ENCODE measurements at regions not wholly inside any gene's neighbourhood (a gene's known extent, or its start where the extent isn't known, plus 50 kb on each side); places are given as distances from the start of the nearest gene placed in this dataset.

- H3K4me3 ChIP-seq (ENCODE audit: low read depth in 1 of 5, low read length in 5 of 5): no peak overlapping the region
- no peak overlapping the region for H3K27ac ChIP-seq (ENCODE audit: low read depth, low read length)
- no peaks in the 10 kb centered on the region for H3K36me3 ChIP-seq (ENCODE audit: control insufficient read depth in 5 of 5, insufficient read depth in 5 of 5, low read length in 5 of 5)
- H3K9me3 ChIP-seq (ENCODE audit: control insufficient read depth in 5 of 5, low read length in 5 of 5): peaks cover 0 to 6% (median 0%) of the 10 kb centered on the region in 5 donors
- H3K27me3 ChIP-seq (ENCODE audit: control insufficient read depth in 5 of 5, insufficient read depth in 4 of 5, low read length in 5 of 5): no peaks in the 10 kb centered on the region
- no peak overlapping the region for H3K9ac ChIP-seq (ENCODE audit: low read length in 5 of 5)
- peaks cover 2 to 8% (median 3%) of the 10 kb centered on the region in 5 donors for H3K4me1 ChIP-seq (ENCODE audit: control insufficient read depth in 5 of 5, insufficient read depth in 5 of 5, low read length in 5 of 5)
Observed at GRCh38 chr2:120625865-120626560, 109.7 kb upstream of the GLI2 start.

GRCh38 chr2:120626566-120626965, 109.1 kb upstream of the GLI2 start:
- no peak overlapping the region for H3K27ac ChIP-seq (ENCODE audit: low read depth, low read length)
- H3K36me3 ChIP-seq (ENCODE audit: control insufficient read depth in 5 of 5, insufficient read depth in 5 of 5, low read length in 5 of 5): no peaks in the 10 kb centered on the region
- no peaks in the 10 kb centered on the region for H3K27me3 ChIP-seq (ENCODE audit: control insufficient read depth in 5 of 5, insufficient read depth in 4 of 5, low read length in 5 of 5)
- no peak overlapping the region for H3K9ac ChIP-seq (ENCODE audit: low read length in 5 of 5)
- H3K9me3 ChIP-seq (ENCODE audit: control insufficient read depth in 5 of 5, low read length in 5 of 5): peaks cover 0 to 6% (median 0%) of the 10 kb centered on the region in 5 donors
- peaks cover 2 to 11% (median 5%) of the 10 kb centered on the region in 5 donors for H3K4me1 ChIP-seq (ENCODE audit: control insufficient read depth in 5 of 5, insufficient read depth in 5 of 5, low read length in 5 of 5)
- no peak overlapping the region for H3K4me3 ChIP-seq (ENCODE audit: low read depth in 1 of 5, low read length in 5 of 5)

- no peaks in the 10 kb centered on the region for H3K27me3 ChIP-seq (ENCODE audit: control insufficient read depth in 5 of 5, insufficient read depth in 4 of 5, low read length in 5 of 5)
Observed at GRCh38 chr2:120628248-120628647, 107.4 kb upstream of the GLI2 start.

GRCh38 chr2:120629241-120629895, 106.3 kb upstream of the GLI2 start:
- H3K27me3 ChIP-seq (ENCODE audit: control insufficient read depth in 5 of 5, insufficient read depth in 4 of 5, low read length in 5 of 5): no peaks in the 10 kb centered on the region
- H3K4me1 ChIP-seq (ENCODE audit: control insufficient read depth in 5 of 5, insufficient read depth in 5 of 5, low read length in 5 of 5): peaks cover 2 to 16% (median 5%) of the 10 kb centered on the region in 5 donors
- no peak overlapping the region for H3K27ac ChIP-seq (ENCODE audit: low read depth, low read length)
- H3K9ac ChIP-seq (ENCODE audit: low read length in 5 of 5): no peak overlapping the region
- H3K36me3 ChIP-seq (ENCODE audit: control insufficient read depth in 5 of 5, insufficient read depth in 5 of 5, low read length in 5 of 5): no peaks in the 10 kb centered on the region
- H3K4me3 ChIP-seq (ENCODE audit: low read depth in 1 of 5, low read length in 5 of 5): no peak overlapping the region
- peaks cover 0 to 3% (median 0%) of the 10 kb centered on the region in 5 donors for H3K9me3 ChIP-seq (ENCODE audit: control insufficient read depth in 5 of 5, low read length in 5 of 5)

More at GRCh38 chr2:120628248-120628647, 107.4 kb upstream of the GLI2 start:
- Histone ChIP-seq H3K9ac (ENCODE audit: low read length in 5 of 5) (no peak overlapping the region), H3K4me1 (ENCODE audit: control insufficient read depth in 5 of 5, insufficient read depth in 5 of 5, low read length in 5 of 5) (peaks cover 2 to 13% (median 5%) of the 10 kb centered on the region in 5 donors), H3K27ac (ENCODE audit: low read depth, low read length) (no peak overlapping the region), H3K4me3 (ENCODE audit: low read depth in 1 of 5, low read length in 5 of 5) (no peak overlapping the region), H3K36me3 (ENCODE audit: control insufficient read depth in 5 of 5, insufficient read depth in 5 of 5, low read length in 5 of 5) (no peaks in the 10 kb centered on the region), H3K9me3 (ENCODE audit: control insufficient read depth in 5 of 5, low read length in 5 of 5) (peaks cover 0 to 3% (median 0%) of the 10 kb centered on the region in 5 donors)

- H3K27ac ChIP-seq (ENCODE audit: low read depth, low read length): no peak overlapping the region
- no peak overlapping the region for H3K9ac ChIP-seq (ENCODE audit: low read length in 5 of 5)
- no peaks in the 10 kb centered on the region for H3K36me3 ChIP-seq (ENCODE audit: control insufficient read depth in 5 of 5, insufficient read depth in 5 of 5, low read length in 5 of 5)
- peaks cover 0 to 3% (median 0%) of the 10 kb centered on the region in 5 donors for H3K9me3 ChIP-seq (ENCODE audit: control insufficient read depth in 5 of 5, low read length in 5 of 5)
- H3K4me3 ChIP-seq (ENCODE audit: low read depth in 1 of 5, low read length in 5 of 5): no peak overlapping the region
- H3K4me1 ChIP-seq (ENCODE audit: control insufficient read depth in 5 of 5, insufficient read depth in 5 of 5, low read length in 5 of 5): peaks cover 2 to 16% (median 5%) of the 10 kb centered on the region in 5 donors
- H3K27me3 ChIP-seq (ENCODE audit: control insufficient read depth in 5 of 5, insufficient read depth in 4 of 5, low read length in 5 of 5): no peaks in the 10 kb centered on the region
Observed at GRCh38 chr2:120630031-120630701, 105.5 kb upstream of the GLI2 start.

GRCh38 chr2:120631236-120631635, 104.4 kb upstream of the GLI2 start:
- Histone ChIP-seq H3K27me3 (ENCODE audit: control insufficient read depth in 5 of 5, insufficient read depth in 4 of 5, low read length in 5 of 5) (no peaks in the 10 kb centered on the region), H3K9ac (ENCODE audit: low read length in 5 of 5) (no peak overlapping the region), H3K36me3 (ENCODE audit: control insufficient read depth in 5 of 5, insufficient read depth in 5 of 5, low read length in 5 of 5) (no peaks in the 10 kb centered on the region), H3K4me3 (ENCODE audit: low read depth in 1 of 5, low read length in 5 of 5) (no peak overlapping the region), H3K27ac (ENCODE audit: low read depth, low read length) (no peak overlapping the region), H3K4me1 (ENCODE audit: control insufficient read depth in 5 of 5, insufficient read depth in 5 of 5, low read length in 5 of 5) (peaks cover 2 to 16% (median 5%) of the 10 kb centered on the region in 5 donors), H3K9me3 (ENCODE audit: control insufficient read depth in 5 of 5, low read length in 5 of 5) (peaks cover 0 to 3% (median 0%) of the 10 kb centered on the region in 5 donors)

GRCh38 chr2:120631724-120632123, 103.9 kb upstream of the GLI2 start:
- no peaks in the 10 kb centered on the region for H3K27me3 ChIP-seq (ENCODE audit: control insufficient read depth in 5 of 5, insufficient read depth in 4 of 5, low read length in 5 of 5)
- H3K4me1 ChIP-seq (ENCODE audit: control insufficient read depth in 5 of 5, insufficient read depth in 5 of 5, low read length in 5 of 5): peaks cover 2 to 16% (median 5%) of the 10 kb centered on the region in 5 donors
- peaks cover 0 to 3% (median 0%) of the 10 kb centered on the region in 5 donors for H3K9me3 ChIP-seq (ENCODE audit: control insufficient read depth in 5 of 5, low read length in 5 of 5)
- H3K9ac ChIP-seq (ENCODE audit: low read length in 5 of 5): no peak overlapping the region
- no peak overlapping the region for H3K27ac ChIP-seq (ENCODE audit: low read depth, low read length)
- H3K4me3 ChIP-seq (ENCODE audit: low read depth in 1 of 5, low read length in 5 of 5): no peak overlapping the region
- no peaks in the 10 kb centered on the region for H3K36me3 ChIP-seq (ENCODE audit: control insufficient read depth in 5 of 5, insufficient read depth in 5 of 5, low read length in 5 of 5)

- no peak overlapping the region for H3K9ac ChIP-seq (ENCODE audit: low read length in 5 of 5)
- no peaks in the 10 kb centered on the region for H3K27me3 ChIP-seq (ENCODE audit: control insufficient read depth in 5 of 5, insufficient read depth in 4 of 5, low read length in 5 of 5)
Observed at GRCh38 chr2:120632796-120633646, 102.6 kb upstream of the GLI2 start.

GRCh38 chr2:120634533-120634932, 101.1 kb upstream of the GLI2 start:
- Histone ChIP-seq H3K27ac (ENCODE audit: low read depth, low read length) (no peak overlapping the region), H3K9ac (ENCODE audit: low read length in 5 of 5) (no peak overlapping the region), H3K4me1 (ENCODE audit: control insufficient read depth in 5 of 5, insufficient read depth in 5 of 5, low read length in 5 of 5) (peaks cover 2 to 16% (median 5%) of the 10 kb centered on the region in 5 donors), H3K27me3 (ENCODE audit: control insufficient read depth in 5 of 5, insufficient read depth in 4 of 5, low read length in 5 of 5) (no peaks in the 10 kb centered on the region), H3K9me3 (ENCODE audit: control insufficient read depth in 5 of 5, low read length in 5 of 5) (no peaks in the 10 kb centered on the region), H3K4me3 (ENCODE audit: low read depth in 1 of 5, low read length in 5 of 5) (no peak overlapping the region), H3K36me3 (ENCODE audit: control insufficient read depth in 5 of 5, insufficient read depth in 5 of 5, low read length in 5 of 5) (no peaks in the 10 kb centered on the region)

More at GRCh38 chr2:120632796-120633646, 102.6 kb upstream of the GLI2 start:
- Histone ChIP-seq H3K27ac (ENCODE audit: low read depth, low read length) (no peak overlapping the region), H3K36me3 (ENCODE audit: control insufficient read depth in 5 of 5, insufficient read depth in 5 of 5, low read length in 5 of 5) (no peaks in the 10 kb centered on the region), H3K4me1 (ENCODE audit: control insufficient read depth in 5 of 5, insufficient read depth in 5 of 5, low read length in 5 of 5) (peaks cover 2 to 16% (median 5%) of the 10 kb centered on the region in 5 donors), H3K9me3 (ENCODE audit: control insufficient read depth in 5 of 5, low read length in 5 of 5) (peaks cover 0 to 3% (median 0%) of the 10 kb centered on the region in 5 donors), H3K4me3 (ENCODE audit: low read depth in 1 of 5, low read length in 5 of 5) (no peak overlapping the region)

Measured in subcutaneous abdominal adipose tissue (tissue), 5 donors.